Neural cell (in vitro differentiated cells): ENCODE measurements at regions not wholly inside any gene's neighbourhood (a gene's known extent, or its start where the extent isn't known, plus 50 kb on each side); places are given as distances from the start of the nearest gene placed in this dataset.

Experiments used
- H2AFZ ChIP-seq: fragments of 200-600, 300-800 bp; sonication (generic), shearing (Covaris generic); 2 replicates; pipeline ENCODE4 v1.6.0; 2014; ENCODE audit warnings: low read depth, mild to moderate bottlenecking, antibody characterized with exemption, low read length, moderate library complexity
- H3F3A ChIP-seq: fragments of 200-600 bp; shearing (Covaris generic); 2 replicates; pipeline ENCODE4 v1.6.1; 2016; ENCODE audit warnings: mild to moderate bottlenecking, moderate library complexity, mixed read lengths, antibody characterized with exemption, low read length; ENCODE audit not compliant: insufficient read depth, poor library complexity, severe bottlenecking
- H3K27ac ChIP-seq: fragments of 200-600, 300-800 bp; sonication (generic), shearing (Covaris generic); 2 replicates; pipeline ENCODE4 v1.5.1; 2014; ENCODE audit warnings: mild to moderate bottlenecking, low read length, moderate library complexity
- H3K27me3 ChIP-seq: fragments of 300-800, 200-600 bp; sonication (generic), shearing (Covaris generic); 2 replicates; pipeline ENCODE4 v1.6.0; 2014; ENCODE audit warnings: mild to moderate bottlenecking, low read depth, low read length, moderate library complexity; ENCODE audit not compliant: insufficient read depth
- H3K36me3 ChIP-seq: fragments of 300-800, 200-600 bp; sonication (generic), shearing (Covaris generic); 2 replicates; pipeline ENCODE4 v1.5.1; 2014; ENCODE audit warnings: mild to moderate bottlenecking, antibody characterized with exemption, low read length, moderate library complexity; ENCODE audit not compliant: insufficient read depth
- H3K4me2 ChIP-seq: fragments of 300-800, 200-600 bp; sonication (generic), shearing (Covaris generic); 2 replicates; pipeline ENCODE4 v1.6.0; 2014; ENCODE audit warnings: mild to moderate bottlenecking, low read length
- H3K4me3 ChIP-seq: fragments of 300-800, 200-600 bp; sonication (generic), shearing (Covaris generic); 2 replicates; pipeline ENCODE4 v1.5.1; 2014; ENCODE audit warnings: mild to moderate bottlenecking, low read length, moderate library complexity
- H3K79me2 ChIP-seq: fragments of 200-600 bp; shearing (Covaris generic); replicated peaks from 2 replicates; pipeline ENCODE4 v1.6.0; 2014; ENCODE audit warnings: mild to moderate bottlenecking, low read length, moderate library complexity; ENCODE audit not compliant: insufficient read depth
- H3K9ac ChIP-seq: fragments of 300-800, 200-600 bp; sonication (generic), shearing (Covaris generic); 2 replicates; pipeline ENCODE4 v1.6.1; 2016; ENCODE audit warnings: mild to moderate bottlenecking, low read length, mixed read lengths
- H3K9me2 ChIP-seq: fragments of 200-600 bp; shearing (Covaris generic); 2 replicates; pipeline ENCODE4 v1.6.1; 2016; ENCODE audit warnings: mild to moderate bottlenecking, low read length, mixed read lengths; ENCODE audit not compliant: insufficient read depth
- H3K9me3 ChIP-seq: fragments of 200-600, 300-800 bp; sonication (generic), shearing (Covaris generic); 2 replicates; pipeline ENCODE4 v1.6.1; 2016; ENCODE audit warnings: mild to moderate bottlenecking, mixed run types, low read length, moderate library complexity, mixed read lengths
- H4K20me1 ChIP-seq: fragments of 200-600 bp; shearing (Covaris generic); 2 replicates; pipeline ENCODE4 v1.6.1; 2016; ENCODE audit warnings: mild to moderate bottlenecking, mixed run types; ENCODE audit not compliant: insufficient read depth
- CTCF ChIP-seq: fragments of 450-650 bp; IDR thresholded peaks from 2 replicates; pipeline ENCODE4 v1.5.1; 2014; ENCODE audit warnings: antibody characterized with exemption, mild to moderate bottlenecking, moderate library complexity; ENCODE audit not compliant: poor library complexity, severe bottlenecking
- EP300 ChIP-seq: fragments of 450-650 bp; conservative IDR thresholded peaks from 2 replicates; pipeline ENCODE4 v1.6.1; 2014; ENCODE audit warnings: antibody characterized with exemption, mild to moderate bottlenecking, moderate library complexity; ENCODE audit not compliant: poor library complexity, severe bottlenecking
- EZH2 ChIP-seq: fragments of 200-600, 300-800 bp; shearing (Covaris generic), sonication (generic); IDR thresholded peaks from 2 replicates; pipeline ENCODE4 v1.6.1; 2014; ENCODE audit warnings: antibody characterized with exemption, low read length, borderline replicate concordance, mild to moderate bottlenecking; ENCODE audit not compliant: insufficient read depth, poor library complexity, severe bottlenecking
- MXI1 ChIP-seq: fragments of 450-650 bp; conservative IDR thresholded peaks from 2 replicates; pipeline ENCODE4 v1.6.1; 2014; ENCODE audit warnings: antibody characterized with exemption, mild to moderate bottlenecking; ENCODE audit not compliant: poor library complexity, severe bottlenecking
- POLR2AphosphoS5 ChIP-seq: IDR thresholded peaks from 2 replicates; pipeline ENCODE4 v1.6.1; 2012
- RAD21 ChIP-seq: fragments of 450-650 bp; conservative IDR thresholded peaks from 2 replicates; pipeline ENCODE4 v1.6.1; 2014; ENCODE audit warnings: antibody characterized with exemption, mild to moderate bottlenecking, moderate library complexity
- REST ChIP-seq: IDR thresholded peaks from 2 replicates; pipeline ENCODE4 v1.6.1; 2012; ENCODE audit warnings: borderline replicate concordance
- SMC3 ChIP-seq: fragments of 450-650 bp; conservative IDR thresholded peaks from 2 replicates; pipeline ENCODE4 v1.6.1; 2014; ENCODE audit warnings: antibody characterized with exemption, mild to moderate bottlenecking, moderate library complexity; ENCODE audit not compliant: poor library complexity
- TAF1 ChIP-seq: IDR thresholded peaks from 2 replicates; pipeline ENCODE4 v1.6.1; 2012; ENCODE audit warnings: low read depth

GRCh38 chr5:74943905-74944304 is 77.7 kb upstream of the FAM169A start:
- Histone ChIP-seq H3K27me3 (no peaks in the 10 kb centered on the region), H3F3A (no peaks in the 10 kb centered on the region), H3K9me3 (no peaks in the 10 kb centered on the region), H4K20me1 (no peaks in the 10 kb centered on the region), H3K9me2 (no peaks in the 10 kb centered on the region), H3K36me3 (no peaks in the 10 kb centered on the region), H3K27ac (no peak overlapping the region), H3K9ac (no peak overlapping the region), H3K4me3 (no peak overlapping the region), H2AFZ (no peak overlapping the region), H3K4me2 (no peak overlapping the region), H3K79me2 (no peaks in the 10 kb centered on the region)
- TF ChIP-seq EZH2 = no peak

GRCh38 chr5:74942622-74943286 is 76.6 kb upstream of the FAM169A start:
- Histone ChIP-seq H3K9ac (no peak overlapping the region), H3K79me2 (no peaks in the 10 kb centered on the region), H3K4me3 (no peak overlapping the region), H3K4me2 (no peak overlapping the region), H3K9me2 (no peaks in the 10 kb centered on the region), H3K9me3 (no peaks in the 10 kb centered on the region), H2AFZ (no peak overlapping the region), H3K27ac (no peak overlapping the region), H4K20me1 (no peaks in the 10 kb centered on the region), H3F3A (no peaks in the 10 kb centered on the region), H3K27me3 (no peaks in the 10 kb centered on the region), H3K36me3 (no peaks in the 10 kb centered on the region)
- TF ChIP-seq EP300 = no peak
- TF ChIP-seq POLR2AphosphoS5 = no peak
- TF ChIP-seq RAD21 = no peak
- TF ChIP-seq TAF1 = no peak
- TF ChIP-seq SMC3 = no peak
- no peak for TF ChIP-seq REST
- no peak for TF ChIP-seq MXI1
- no peak for TF ChIP-seq CTCF
- no peak for TF ChIP-seq EZH2
